ENCODE measurements at regions not wholly inside any gene's neighbourhood (a gene's known extent, or its start where the extent isn't known, plus 50 kb on each side); places are given as distances from the start of the nearest gene placed in this dataset.
A peak's percentile ranks its signal among the peaks of the same experiment; 100 is the strongest.

- no peak overlapping the region for H3K4me3 ChIP-seq (ENCODE audit: low read depth, low read length)
- TF ChIP-seq, protein P1, sequence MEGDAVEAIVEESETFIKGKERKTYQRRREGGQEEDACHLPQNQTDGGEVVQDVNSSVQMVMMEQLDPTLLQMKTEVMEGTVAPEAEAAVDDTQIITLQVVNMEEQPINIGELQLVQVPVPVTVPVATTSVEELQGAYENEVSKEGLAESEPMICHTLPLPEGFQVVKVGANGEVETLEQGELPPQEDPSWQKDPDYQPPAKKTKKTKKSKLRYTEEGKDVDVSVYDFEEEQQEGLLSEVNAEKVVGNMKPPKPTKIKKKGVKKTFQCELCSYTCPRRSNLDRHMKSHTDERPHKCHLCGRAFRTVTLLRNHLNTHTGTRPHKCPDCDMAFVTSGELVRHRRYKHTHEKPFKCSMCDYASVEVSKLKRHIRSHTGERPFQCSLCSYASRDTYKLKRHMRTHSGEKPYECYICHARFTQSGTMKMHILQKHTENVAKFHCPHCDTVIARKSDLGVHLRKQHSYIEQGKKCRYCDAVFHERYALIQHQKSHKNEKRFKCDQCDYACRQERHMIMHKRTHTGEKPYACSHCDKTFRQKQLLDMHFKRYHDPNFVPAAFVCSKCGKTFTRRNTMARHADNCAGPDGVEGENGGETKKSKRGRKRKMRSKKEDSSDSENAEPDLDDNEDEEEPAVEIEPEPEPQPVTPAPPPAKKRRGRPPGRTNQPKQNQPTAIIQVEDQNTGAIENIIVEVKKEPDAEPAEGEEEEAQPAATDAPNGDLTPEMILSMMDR (IDR thresholded peaks at IDR 0.05; ENCODE audit: low read depth, low read length, missing control alignments) = no peak
- DNase-seq (ENCODE audit: low read depth) = peak; percentile 88
- in situ Hi-C loops (cut with HindIII; ENCODE audit: low sequenced_read_pairs) = no loop called here
Measured at GRCh38 chr5:167916706-167917105, 374.7 kb upstream of the WWC1 start.

DNA sequence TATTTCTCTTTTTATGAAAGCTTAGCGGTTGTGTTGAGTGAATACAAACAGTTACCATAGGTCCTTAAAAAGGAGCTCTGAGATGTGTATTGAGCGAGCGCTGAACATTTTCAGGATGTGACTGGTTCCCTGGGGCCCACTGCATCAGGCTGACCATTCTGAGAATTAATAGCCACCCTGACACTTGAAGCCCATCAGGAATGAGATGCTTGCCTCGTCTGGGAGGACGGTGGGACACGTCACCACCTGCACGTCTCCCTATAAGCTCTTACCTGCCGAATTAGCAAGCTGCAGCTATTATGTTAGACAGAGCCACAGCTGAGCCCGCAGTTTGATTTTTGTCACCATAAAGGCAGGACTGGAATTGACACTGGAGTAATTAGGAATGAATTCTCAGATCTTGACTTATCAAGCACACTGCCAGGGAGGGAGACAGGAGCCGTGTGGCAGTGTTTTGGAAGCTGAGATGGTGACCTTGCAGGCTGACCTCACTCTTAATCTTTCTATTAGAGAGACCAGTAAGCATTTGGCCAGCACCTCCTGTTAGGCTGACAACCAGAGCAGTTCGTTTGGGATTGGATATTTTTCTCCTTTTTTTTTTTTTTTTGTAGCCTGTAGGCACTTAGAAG lies 373.1 kb upstream of the WWC1 start:
- H3K4me3 ChIP-seq (ENCODE audit: low read depth, low read length) = no peak overlapping the region
- DNase-seq (ENCODE audit: low read depth) = no peak
- in situ Hi-C loops (cut with HindIII; ENCODE audit: low sequenced_read_pairs) = no loop called here
- TF ChIP-seq, protein P1 (IDR thresholded peaks at IDR 0.05; ENCODE audit: low read depth, low read length, missing control alignments) = no peak

GRCh38 chr5:167918813-167919483 lies 372.5 kb upstream of the WWC1 start:
- H3K4me3 ChIP-seq (ENCODE audit: low read depth, low read length) = no peak overlapping the region
- DNase-seq (ENCODE audit: low read depth) = no peak
- TF ChIP-seq, protein P1 (IDR thresholded peaks at IDR 0.05; ENCODE audit: low read depth, low read length, missing control alignments) = no peak
- in situ Hi-C loops (cut with HindIII; ENCODE audit: low sequenced_read_pairs) = no loop called here

DNA sequence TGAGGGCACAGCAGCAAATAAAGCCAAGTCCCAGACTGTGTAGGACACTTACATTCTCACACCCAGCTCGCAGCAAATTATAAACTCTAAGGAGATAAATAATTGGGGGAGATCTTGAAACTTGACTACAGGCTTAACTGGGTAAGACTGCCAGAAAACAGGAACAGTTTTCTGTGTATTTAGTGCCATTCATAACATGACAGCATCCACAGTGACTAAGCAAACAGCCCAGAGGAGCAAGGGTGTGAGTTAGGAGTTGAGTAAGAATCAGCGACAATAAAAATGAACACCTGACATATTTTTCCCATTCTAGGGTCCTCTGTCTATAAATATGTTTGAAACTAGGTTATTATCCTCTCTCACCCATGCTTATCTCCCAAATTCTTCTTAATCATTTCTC lies 370.9 kb upstream of the WWC1 start:
- TF ChIP-seq, protein P1 (IDR thresholded peaks at IDR 0.05; ENCODE audit: low read depth, low read length, missing control alignments) = no peak
- in situ Hi-C loops (cut with HindIII; ENCODE audit: low sequenced_read_pairs) = no loop called here
- no peak overlapping the region for H3K4me3 ChIP-seq (ENCODE audit: low read depth, low read length)
- DNase-seq (ENCODE audit: low read depth) = no peak

GRCh38 chr5:167921796-167922195 lies 369.6 kb upstream of the WWC1 start:
- in situ Hi-C loops (cut with HindIII; ENCODE audit: low sequenced_read_pairs) = no loop called here
- no peak for DNase-seq (ENCODE audit: low read depth)
- no peak overlapping the region for H3K4me3 ChIP-seq (ENCODE audit: low read depth, low read length)
- TF ChIP-seq, protein P1 (IDR thresholded peaks at IDR 0.05; ENCODE audit: low read depth, low read length, missing control alignments) = no peak

DNA sequence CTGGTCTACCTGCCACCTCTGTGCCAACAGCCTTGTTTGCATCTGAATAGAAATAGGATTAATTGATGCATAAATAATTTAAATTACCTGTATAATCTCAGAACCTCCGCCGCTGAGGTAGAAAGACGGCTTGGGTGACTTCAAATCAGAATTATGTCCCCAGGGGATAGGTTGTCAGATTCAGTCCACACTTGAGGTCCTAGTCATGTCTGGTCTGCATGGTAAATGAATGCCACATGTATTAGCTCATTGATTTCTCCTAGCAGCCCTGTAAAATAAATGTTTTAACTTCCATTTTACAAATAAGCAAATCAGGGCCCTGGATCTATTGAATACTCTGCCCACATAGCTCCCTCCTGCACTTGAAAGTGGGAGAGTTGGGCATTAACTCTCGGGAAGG lies 368.0 kb upstream of the WWC1 start:
- DNase-seq (ENCODE audit: low read depth) = no peak
- no peak overlapping the region for H3K4me3 ChIP-seq (ENCODE audit: low read depth, low read length)
- in situ Hi-C loops (cut with HindIII; ENCODE audit: low sequenced_read_pairs) = no loop called here
- TF ChIP-seq, protein P1 (IDR thresholded peaks at IDR 0.05; ENCODE audit: low read depth, low read length, missing control alignments) = no peak

Data from astrocyte of the cerebellum (primary cell).